ENCODE measurements at regions not wholly inside any gene's neighbourhood (a gene's known extent, or its start where the extent isn't known, plus 50 kb on each side); places are given as distances from the start of the nearest gene placed in this dataset.

GRCh38 chr1:221791846-221792245 is 50.0 kb upstream of the DUSP10 start:
- no peak for TF ChIP-seq EZH2 (IDR thresholded peaks at IDR 0.05; ENCODE audit: low read depth)
- TF ChIP-seq CTCF (conservative IDR thresholded peaks at IDR 0.05) = no peak

Measured in PC-9 (cell line).